ENCODE measurements at regions not wholly inside any gene's neighbourhood (a gene's known extent, or its start where the extent isn't known, plus 50 kb on each side); places are given as distances from the start of the nearest gene placed in this dataset.

DNA sequence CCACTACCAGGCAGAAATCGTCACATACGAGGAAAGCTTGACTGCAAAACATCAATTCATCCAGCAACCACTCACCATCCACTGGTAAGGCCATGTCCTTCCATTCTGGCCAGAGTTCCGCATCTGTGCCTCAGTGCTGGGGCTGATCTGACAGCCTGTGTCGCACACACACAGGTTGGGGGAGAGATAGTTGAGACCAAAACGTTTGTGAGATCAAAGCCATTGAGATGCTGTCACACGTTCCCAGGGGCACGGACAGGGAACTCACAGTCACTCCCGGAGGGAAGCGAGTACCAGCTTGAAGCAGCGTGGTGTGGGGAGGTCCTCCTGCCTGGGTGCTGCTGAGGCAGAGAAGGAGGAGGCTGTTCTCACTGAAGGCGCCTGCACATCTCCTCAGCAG lies 458.5 kb upstream of the SALL3 start:
- no peak for DNase-seq

DNA sequence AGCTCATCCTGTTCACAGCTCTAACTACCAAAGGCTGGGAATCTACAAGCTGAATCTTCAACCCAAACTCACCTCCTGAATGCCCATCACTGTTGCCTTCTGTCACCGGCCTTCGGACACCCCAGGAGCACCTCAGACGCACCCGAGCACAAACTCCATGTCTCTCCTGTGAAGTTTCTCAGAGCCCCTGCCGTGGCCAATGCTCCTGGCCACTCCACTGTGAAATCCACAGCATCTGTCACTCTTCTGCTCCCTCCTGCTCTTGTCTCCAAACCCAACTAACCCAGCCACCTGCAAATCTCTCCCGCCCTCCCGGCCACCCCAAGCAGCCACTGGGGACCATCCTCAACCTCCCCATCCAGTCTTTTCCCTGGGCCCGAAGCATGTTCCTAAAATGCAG lies 457.9 kb upstream of the SALL3 start:
- DNase-seq: no peak

DNA sequence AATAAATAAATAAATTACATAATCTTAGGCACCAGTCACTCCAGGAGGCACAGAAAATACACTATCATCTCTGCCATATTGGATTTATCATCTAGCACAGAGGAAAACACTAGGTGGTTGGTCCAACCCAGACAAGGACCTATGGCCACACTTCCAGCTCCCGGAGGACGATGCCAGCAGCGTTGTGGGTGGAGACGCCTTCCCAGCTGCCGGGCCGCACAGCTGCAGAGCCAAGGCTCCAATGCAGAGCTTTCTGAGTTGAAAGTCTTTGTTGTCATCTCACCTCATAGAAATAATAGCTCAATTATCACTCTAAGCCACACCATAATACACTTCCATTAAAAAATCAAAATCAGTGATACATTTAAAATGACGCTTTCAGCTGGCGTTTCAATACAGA lies 457.1 kb upstream of the SALL3 start:
- no peak for DNase-seq

DNA sequence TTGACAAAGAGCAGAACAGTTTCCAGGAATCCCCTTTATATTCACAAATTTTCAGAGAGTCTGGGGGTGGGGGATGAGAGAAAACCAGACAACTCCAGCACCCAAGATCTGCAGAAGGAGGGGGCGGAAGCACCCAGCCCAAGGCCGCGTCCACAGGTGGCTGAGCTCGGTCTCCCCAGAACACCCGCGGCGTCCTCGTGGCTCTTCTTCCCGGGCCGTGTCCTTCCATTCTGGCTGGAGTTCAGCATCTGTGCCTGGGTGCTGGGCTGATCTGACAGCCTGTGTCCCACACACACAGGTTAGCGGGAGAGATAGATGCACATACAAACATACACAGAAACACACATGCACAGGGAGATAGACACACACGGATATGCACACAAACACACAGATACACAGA lies 455.8 kb upstream of the SALL3 start:
- no peak for DNase-seq

DNA sequence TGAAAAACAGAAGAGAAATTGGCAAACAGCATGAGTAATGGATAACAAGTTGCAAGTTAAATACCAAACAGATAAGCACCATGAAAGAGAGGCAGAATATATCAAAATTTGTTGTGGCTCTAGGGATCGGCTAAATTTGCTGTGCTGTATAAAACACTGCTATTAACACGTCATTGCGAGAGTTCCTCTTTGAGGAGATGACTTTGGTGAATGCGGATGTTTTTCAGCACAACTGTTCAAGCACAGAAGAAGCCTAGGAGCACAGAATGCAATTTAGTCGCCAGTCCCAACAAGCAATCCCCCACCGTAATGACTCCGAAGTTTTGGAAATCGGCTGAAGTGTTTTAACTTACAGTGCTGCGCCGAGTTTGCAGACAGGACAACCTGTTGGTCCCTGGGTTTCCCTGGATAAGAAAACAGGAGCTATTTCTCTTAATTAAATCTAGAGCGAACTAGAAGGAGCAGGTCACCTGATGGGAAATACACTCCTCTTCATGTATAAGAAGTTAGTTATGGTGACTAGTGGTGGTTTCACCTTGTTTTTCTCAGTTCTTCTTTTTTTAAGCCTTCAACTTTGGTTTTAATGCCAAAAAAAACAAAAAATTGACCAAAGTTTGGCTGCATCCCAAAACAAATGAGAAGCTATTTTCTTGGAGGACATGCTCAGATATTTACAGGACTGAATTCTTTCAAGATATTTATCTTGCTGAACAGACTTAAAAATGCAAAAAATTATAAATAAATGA lies 454.1 kb upstream of the SALL3 start:
- DNase-seq: no peak

DNA sequence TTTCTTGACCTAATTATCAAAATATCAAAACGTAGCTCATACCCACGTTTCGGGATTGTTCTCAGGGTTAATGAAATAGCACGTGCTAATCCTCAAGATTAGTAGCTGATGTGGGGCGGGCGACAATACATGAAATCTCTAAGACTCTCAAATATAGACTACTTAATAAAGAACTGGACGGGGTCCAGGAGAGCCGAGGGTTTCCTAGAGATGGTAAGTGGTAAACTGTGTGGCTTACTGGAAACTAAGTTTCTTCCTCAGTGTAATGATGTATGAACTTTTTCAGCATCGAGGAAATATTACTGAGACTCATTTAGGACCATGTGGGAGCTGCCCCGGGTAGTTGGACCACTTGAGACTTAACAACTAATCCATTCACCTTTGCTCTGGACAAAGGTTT lies 453.3 kb upstream of the SALL3 start:
- DNase-seq: no peak

DNA sequence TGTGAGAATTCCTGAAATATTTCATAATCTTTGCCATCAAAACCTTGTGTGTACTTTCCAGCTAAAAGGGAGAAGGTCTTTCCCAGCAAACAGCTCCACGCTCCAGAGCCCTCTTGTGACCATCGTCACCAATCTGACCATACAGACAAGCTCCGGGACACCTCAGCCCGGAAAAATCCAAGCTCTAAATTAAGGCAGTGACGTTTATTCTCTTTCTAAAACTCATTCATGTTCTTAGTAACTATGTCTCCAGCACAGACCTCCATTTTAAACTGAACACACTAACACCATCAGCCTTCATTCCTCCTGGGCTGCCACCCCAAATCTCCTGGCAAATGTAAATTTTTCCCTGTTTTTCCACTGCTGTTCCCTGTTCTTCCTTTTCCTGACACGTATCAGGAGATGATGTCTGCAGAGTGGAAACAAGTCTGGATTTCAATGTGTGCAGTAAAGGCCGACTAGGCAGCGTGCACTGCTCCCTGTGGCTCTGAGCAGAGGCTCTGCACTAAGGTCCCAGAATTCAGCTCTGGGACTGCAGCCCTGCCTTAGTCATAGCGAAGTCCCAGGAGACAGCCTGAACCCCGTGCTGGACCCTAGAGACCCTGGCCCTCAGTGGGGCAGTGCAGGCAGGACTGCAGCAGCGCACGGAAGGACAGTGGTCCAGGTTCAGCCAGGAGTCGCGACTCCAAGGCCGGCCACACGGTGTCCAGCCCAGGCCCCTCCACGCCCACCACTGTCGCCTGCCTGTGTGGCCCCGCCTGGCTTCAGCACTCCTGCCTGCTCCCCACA lies 452.5 kb upstream of the SALL3 start:
- no peak for DNase-seq

DNA sequence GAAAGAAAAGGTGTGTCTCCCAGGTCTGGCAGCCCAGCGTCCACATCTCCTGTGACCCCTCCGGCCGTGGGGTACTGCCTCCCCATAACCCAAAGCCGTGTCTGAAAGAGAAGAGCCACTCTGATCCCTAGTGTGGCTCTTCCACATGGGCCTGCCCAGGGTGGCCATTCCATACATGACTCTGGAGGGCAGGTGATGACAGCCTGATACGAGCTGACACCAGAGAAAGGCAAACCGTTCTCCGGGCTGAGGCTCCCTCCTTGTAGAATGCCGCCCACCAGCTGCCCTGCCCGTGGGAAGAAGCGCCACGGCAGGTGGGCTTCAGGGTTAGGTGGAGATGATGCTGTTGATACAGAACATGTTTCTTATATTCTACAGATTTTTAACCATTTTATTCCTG lies 451.6 kb upstream of the SALL3 start:
- no peak for DNase-seq

DNA sequence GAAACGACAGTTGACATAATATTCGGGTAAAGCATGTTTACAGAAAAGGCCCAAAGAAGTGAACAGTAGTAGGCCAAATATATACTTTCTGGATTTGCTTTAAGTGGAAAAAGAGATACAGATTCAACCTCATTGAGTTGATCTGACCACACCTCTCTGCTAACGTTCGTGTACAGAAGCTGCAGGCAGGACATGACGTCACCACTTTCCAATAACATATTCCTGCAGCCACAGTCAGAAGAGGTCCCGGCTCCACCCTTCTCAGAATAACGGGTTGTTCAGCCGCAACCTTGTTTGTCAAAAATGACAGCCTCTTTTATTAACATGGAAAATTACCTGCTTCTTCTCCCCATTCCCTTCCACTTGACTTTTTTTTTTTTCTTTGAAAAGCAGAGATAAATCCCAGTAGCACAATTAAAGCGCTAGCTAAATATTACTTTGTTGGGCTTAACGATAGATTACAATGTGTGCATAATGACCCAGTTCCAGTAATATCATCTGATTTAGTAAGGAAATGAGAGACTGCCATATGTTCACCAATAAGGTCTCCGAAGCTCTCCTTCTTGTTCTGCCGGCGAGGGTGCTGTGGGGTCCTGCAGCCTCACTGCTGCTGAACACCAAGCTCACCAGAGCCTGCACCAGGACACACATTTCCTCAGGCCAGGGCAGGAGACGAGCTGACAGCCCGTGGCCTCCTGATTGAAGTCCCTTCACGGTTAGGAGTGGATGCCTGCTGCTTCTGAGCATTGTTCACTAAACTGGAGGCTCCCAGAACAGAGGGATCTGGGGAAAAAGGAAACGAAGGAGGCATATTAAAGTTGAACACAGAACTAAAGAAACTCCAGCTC lies 451.0 kb upstream of the SALL3 start:
- no peak for DNase-seq

DNA sequence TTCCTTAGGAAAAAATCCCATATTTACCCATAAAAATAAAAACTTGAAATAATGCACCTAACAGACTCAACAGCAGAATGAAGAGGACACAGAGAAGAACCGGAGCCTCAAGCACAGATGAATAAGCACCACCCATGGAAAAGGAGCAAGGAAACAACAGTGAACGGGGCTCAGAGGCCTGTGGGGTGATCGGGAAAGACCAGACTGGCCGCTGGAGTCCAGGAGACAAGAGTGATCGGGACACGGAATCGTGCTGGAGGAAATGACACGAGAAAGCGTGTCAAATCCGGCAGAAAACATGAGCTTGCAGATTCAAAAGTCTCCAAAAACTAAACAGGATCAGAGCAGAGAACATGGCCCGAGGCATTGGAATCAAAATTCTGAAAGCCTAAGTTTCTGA lies 448.0 kb upstream of the SALL3 start:
- DNase-seq: no peak

DNA sequence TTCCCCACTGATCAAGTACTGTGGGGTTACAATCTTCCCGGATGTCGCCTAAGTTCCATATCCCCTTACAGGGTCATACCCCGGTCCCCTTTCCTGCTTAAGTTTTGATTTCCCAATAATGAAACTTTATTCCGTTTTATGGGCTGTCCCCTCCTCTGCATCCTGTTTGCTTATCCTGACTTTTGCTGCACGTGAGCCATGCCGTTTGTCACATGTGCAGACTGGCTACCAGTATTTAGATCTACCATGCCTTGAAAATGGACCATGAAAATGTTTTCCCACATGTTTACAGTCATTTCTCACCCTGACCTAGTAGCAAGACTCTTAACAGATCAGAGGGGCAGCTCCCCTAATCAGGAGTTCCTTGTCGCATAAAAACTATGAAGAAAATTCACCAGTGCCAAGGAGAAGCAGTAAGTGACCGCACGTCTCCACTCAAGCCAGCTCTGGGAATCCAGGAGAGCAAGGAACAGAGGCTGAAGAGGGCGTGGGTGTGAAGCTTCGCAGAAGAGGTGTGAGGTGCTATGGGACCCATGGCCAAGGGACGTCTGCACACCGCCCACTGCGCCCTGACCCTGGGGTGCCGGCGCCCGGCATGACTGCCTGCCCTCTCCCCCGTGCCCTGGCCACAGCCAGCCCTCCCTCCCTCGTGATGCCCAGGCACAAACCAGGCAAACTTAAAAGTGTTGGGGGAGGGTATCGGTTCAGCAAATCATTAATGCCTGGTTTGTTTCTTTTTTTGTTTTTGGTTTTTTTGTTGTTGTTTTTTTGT lies 440.8 kb upstream of the SALL3 start:
- no peak for DNase-seq

DNA sequence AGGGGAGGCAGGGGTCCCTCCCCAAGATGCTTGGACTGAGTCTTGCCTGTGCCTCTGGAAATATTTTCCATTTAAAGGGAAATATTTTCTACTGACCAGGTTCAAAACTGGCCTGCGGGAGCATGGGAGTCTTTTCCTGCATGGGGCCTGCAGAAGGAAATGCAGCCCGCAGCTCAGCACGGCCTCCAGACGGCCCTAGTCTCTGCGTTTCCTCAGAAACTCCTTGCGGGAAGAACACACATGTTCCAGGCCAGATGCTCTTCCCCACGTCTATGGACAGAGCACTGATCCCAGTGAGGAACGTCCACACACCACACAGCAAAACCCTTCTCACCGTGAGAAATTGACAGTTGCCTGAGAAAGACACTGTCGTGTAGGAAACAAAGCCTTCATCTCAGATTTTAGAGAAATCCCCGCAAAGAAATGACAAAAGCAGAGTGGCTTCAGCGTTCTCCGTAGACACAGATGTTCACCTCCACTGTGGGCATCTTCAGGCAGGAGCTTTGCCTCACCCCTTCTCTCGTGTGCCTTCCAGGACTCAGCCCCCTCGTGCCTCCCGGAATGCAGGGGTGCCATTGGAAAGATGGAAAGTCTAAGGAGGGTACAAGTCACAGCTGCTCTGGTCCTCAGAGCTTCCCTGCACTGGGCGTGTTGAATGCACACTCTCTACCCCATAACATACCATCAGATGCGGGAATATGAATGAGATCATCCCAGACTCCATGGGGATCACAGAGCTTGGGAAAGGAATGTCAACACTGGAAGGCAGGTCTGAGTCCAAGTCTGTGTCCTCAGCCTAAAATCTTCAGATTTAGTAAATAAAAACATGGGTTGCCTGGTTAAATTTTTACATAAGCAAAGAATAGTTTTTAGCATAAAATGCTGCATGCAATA lies 438.7 kb upstream of the SALL3 start:
- no peak for DNase-seq

DNA sequence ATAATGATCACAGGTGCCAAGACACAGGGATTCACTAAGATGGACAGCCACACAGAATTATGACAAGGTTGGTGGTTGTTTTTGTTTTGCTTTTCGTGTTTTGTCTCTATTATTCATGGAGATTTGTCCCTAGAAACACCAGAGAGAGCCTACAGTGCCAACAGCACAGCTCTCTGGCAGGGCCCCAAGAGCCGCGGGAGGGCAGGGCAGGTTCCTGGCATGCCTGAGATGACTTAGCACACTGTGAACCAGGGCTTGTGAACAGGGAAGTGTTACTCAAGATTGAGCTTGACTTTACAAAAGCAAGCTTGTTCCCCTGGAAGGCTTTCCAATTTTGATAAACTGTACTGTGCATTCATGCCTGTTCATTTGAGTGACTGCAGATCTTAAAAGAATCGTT lies 437.4 kb upstream of the SALL3 start:
- DNase-seq: no peak

DNA sequence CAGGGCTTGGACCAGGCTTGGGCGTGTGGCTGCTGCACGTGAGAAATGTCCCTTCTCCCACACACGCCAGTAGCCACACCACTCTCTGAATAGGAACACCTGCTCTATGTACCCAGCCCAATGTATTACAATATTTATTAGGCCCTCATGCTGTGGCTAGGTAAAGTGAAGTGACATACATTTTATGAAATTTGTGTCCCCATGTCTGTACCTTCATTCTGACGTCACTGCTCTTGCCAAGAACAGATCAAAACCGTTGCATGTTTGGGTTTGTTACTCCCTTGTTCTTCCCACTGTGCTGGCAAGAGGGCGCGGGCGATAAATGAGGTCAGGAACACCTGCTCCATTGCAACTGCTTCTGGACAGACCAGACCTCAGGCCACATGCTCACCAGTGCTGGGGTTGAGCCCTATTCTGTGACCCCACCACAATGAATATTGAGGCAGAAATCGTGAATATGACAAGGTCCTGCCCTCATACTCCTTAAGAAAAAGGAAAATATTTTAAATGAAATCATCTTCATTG lies 436.4 kb upstream of the SALL3 start:
- DNase-seq: no peak

DNA sequence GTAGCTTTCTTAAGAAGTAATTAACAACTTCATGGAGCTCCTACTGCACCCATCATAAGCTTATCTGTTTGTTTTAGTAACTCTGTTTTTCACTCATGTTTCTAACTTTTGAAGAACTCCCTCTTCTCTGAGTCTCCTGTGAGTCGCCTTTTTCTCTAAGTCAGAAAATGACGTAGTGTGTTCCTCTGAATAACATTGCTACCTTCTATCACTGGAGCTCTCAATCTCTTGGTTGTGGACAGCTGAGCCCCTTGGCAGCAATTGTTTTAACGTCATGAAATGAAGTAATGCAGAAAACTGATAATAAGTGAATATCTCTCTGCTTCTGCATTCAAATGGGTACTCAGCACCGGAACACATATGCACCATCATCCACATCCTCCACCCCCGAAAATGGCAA lies 433.3 kb upstream of the SALL3 start:
- no peak for DNase-seq

DNA sequence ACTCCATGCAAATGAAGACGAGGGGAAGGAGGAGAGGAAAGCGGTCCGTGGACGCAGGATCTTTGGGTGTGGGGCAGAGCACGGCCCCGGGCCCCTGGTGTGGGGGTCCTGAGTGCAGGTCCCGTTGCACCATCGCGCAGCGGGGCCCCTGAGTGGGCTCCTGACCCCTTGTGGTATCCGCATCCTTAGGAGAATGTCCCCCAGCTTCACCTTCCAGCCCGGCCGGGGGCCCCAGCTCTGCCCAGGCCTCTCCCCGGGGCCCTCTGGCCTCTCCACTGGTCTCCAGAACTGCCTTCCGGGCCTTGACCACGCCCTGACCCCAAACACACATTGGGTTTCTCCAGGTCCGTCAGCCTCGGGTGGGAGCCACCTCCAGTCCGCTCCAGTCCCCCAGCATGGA lies 431.8 kb upstream of the SALL3 start:
- DNase-seq: no peak

DNA sequence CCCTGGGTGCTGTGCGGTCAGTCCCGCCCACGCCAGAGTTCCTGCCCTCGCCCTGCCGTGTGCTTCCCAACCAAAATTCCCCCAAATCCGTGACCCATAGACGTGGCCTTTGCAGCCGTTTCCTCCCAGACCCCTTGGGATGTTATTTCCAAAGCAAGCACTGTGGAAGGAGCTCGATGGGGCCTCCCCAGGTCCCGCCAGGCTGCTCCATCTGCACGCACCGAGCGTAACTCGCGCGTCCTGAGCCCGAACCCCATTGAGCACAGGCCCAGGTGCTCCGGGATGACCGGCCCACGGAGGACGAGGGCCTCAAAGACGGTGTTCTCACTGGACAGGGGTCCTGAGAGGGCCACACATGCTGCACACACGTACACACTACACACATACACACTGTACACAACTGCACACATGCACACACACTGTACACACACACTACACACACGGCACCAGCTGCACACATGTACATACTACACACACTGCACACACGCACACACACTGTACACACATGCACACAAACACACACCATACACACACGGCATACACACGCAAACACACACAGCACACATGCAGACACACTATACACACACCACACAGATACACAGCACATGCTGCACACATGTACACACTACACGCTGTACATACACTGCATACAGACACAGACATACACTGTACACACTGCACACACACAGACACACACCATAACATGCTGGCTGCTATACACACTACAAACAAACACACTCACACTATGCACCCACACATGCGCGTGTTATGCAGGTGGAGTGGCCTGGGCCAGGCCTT lies 431.2 kb upstream of the SALL3 start:
- DNase-seq: no peak

DNA sequence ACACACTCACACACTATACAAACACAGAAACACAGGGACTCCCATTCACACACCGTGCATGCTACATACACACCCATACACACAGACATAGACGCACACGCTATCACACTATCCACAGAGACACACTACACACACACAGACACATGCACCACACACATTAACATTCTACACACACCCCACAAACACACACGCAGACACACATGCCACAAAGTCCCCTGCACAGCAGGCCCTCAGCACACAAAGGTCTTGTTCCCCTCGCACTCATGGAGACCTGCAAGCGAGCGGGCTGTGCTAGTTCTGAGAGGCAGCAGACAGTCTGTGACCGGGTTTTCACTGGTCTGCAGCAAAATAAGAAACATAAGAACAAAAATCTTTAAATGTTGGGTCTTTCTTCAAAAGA lies 429.6 kb upstream of the SALL3 start:
- no peak for DNase-seq

DNA sequence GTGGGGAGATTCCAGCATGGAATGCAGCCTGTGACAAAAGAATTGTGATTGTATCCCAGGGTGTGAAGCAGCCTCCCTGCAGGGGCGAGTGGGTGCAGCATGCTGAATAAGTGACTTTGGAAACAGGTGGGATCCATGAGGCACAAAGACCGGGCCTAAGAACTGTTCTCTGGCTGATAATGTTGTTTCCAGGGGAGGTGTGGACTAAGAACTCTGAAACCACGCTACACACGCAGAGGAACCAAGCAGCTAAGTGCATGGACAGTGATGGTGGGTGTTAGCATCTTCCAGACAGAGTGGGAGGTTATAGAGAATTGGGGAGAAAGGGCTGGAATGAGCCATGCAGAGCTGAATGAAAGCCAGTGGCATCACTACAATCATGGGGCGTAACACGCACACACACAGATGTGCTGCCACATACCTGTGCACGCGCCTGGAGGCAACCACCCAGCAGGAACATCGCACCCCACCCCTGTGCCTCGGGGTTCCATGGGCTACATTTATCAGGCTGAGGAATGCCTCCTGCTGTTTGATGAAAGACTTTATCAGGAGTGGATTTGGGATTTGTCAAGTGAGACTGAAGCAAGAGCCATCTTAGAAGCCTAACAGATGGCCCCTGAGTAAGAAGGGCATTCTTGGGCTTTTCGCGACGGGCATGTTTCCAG lies 424.5 kb upstream of the SALL3 start:
- DNase-seq: no peak

DNA sequence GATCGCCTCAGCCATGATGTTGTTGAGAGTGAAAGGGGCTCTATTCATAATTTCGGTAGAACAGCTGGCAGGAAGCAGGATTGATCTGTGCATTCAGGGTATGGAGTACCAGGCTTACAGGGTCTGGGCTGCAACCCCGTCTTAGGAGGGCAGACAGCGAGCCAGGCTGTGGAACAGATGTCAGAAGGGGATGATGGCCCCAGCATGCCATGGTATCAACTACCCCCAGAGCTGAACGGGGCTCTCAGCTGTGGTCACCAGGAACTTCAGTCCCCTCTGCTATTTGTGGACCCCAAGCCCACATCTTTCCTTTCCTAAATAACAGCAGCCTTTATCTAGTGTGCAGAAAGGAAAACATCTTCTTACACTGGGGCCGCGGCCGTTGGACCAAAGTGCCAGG lies 422.2 kb upstream of the SALL3 start:
- DNase-seq: no peak
